ENCODE measurements at regions not wholly inside any gene's neighbourhood (a gene's known extent, or its start where the extent isn't known, plus 50 kb on each side); places are given as distances from the start of the nearest gene placed in this dataset.

- in situ Hi-C loops (cut with MboI; ENCODE audit: low sequenced_read_pairs, unreplicated experiment): no loop called here
- no peak for DNase-seq (ENCODE audit: low spot score)
- TF ChIP-seq, protein P1, sequence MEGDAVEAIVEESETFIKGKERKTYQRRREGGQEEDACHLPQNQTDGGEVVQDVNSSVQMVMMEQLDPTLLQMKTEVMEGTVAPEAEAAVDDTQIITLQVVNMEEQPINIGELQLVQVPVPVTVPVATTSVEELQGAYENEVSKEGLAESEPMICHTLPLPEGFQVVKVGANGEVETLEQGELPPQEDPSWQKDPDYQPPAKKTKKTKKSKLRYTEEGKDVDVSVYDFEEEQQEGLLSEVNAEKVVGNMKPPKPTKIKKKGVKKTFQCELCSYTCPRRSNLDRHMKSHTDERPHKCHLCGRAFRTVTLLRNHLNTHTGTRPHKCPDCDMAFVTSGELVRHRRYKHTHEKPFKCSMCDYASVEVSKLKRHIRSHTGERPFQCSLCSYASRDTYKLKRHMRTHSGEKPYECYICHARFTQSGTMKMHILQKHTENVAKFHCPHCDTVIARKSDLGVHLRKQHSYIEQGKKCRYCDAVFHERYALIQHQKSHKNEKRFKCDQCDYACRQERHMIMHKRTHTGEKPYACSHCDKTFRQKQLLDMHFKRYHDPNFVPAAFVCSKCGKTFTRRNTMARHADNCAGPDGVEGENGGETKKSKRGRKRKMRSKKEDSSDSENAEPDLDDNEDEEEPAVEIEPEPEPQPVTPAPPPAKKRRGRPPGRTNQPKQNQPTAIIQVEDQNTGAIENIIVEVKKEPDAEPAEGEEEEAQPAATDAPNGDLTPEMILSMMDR (IDR thresholded peaks at IDR 0.05; ENCODE audit: borderline replicate concordance, control extremely low read depth, extremely low read depth, insufficient read depth, missing control alignments): no peak
Observed at GRCh38 chr15:97410897-97411575, 549.5 kb upstream of the ARRDC4 start.

- no peak for DNase-seq (ENCODE audit: low spot score)
- TF ChIP-seq, protein P1 (IDR thresholded peaks at IDR 0.05; ENCODE audit: borderline replicate concordance, control extremely low read depth, extremely low read depth, insufficient read depth, missing control alignments): no peak
- in situ Hi-C loops (cut with MboI; ENCODE audit: low sequenced_read_pairs, unreplicated experiment): no loop called here
Observed at GRCh38 chr15:97420130-97420529, 540.4 kb upstream of the ARRDC4 start.

- TF ChIP-seq, protein P1 (IDR thresholded peaks at IDR 0.05; ENCODE audit: borderline replicate concordance, control extremely low read depth, extremely low read depth, insufficient read depth, missing control alignments): no peak
- no peak for DNase-seq (ENCODE audit: low spot score)
Observed at GRCh38 chr15:97425596-97425995, 534.9 kb upstream of the ARRDC4 start.

DNA sequence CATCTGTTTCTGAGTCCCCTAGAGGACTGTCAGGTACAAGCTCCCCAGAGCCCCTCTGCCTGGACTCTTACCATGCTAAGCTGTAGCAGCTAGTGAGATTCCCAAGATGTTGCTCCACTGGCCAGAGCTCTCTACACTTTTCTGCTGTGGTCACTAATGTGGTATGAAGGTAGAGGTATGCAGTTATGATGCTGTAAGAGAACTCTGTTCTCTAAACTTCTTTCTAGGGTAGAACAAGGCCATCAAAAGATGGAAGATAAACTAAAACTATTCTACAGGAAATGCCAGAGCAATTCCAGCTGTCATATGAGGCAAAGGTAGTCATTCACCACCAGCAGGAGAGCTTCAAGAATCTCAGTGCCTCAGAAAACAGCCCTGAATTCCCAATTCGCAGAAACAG, 517.4 kb upstream of the ARRDC4 start:
- no peak for DNase-seq (ENCODE audit: low spot score)
- in situ Hi-C loops (cut with MboI; ENCODE audit: low sequenced_read_pairs, unreplicated experiment): no loop called here
- TF ChIP-seq, protein P1 (IDR thresholded peaks at IDR 0.05; ENCODE audit: borderline replicate concordance, control extremely low read depth, extremely low read depth, insufficient read depth, missing control alignments): no peak

More at GRCh38 chr15:97425596-97425995, 534.9 kb upstream of the ARRDC4 start:
- in situ Hi-C loops (cut with MboI; ENCODE audit: low sequenced_read_pairs, unreplicated experiment): no loop called here

- DNase-seq (ENCODE audit: low spot score): no peak
- in situ Hi-C loops (cut with MboI; ENCODE audit: low sequenced_read_pairs, unreplicated experiment): no loop called here
- TF ChIP-seq, protein P1 (IDR thresholded peaks at IDR 0.05; ENCODE audit: borderline replicate concordance, control extremely low read depth, extremely low read depth, insufficient read depth, missing control alignments): no peak
Observed at GRCh38 chr15:97446138-97446537, 514.4 kb upstream of the ARRDC4 start.

GRCh38 chr15:97456521-97457202, 503.8 kb upstream of the ARRDC4 start:
- TF ChIP-seq, protein P1 (IDR thresholded peaks at IDR 0.05; ENCODE audit: borderline replicate concordance, control extremely low read depth, extremely low read depth, insufficient read depth, missing control alignments): no peak
- in situ Hi-C loops (cut with MboI; ENCODE audit: low sequenced_read_pairs, unreplicated experiment): no loop called here
- DNase-seq (ENCODE audit: low spot score): no peak

Data from GM13976 (cell line).